Tibial nerve (tissue), 4 donors: ENCODE measurements at regions not wholly inside any gene's neighbourhood (a gene's known extent, or its start where the extent isn't known, plus 50 kb on each side); places are given as distances from the start of the nearest gene placed in this dataset.

ENCODE experiments used
- DNase-seq, 2 donors: peaks; one replicate each; pipeline ENCODE4 v3.0.0-alpha.2; 2019; ENCODE audit warnings: low spot score in 2 of 2
- H3K27ac ChIP-seq, 4 donors: fragments of 200-600 bp; sonication (generic) in 3 of 4; one replicate each; pipeline ENCODE4 v1.5.1; 2017 to 2019; ENCODE audit warnings: mild to moderate bottlenecking in 1 of 4
- H3K27me3 ChIP-seq, 2 donors: fragments of 200-600 bp; sonication (generic) in 1 of 2; one replicate each; pipeline versions ENCODE4 v1.5.1 to v1.6.0; 2017 to 2019
- H3K36me3 ChIP-seq, 3 donors: fragments of 200-600 bp; sonication (generic); one replicate each; pipeline ENCODE4 v1.5.1; 2018 to 2019
- H3K4me1 ChIP-seq, 4 donors: fragments of 200-600 bp; sonication (generic) in 3 of 4; one replicate each; pipeline ENCODE4 v1.5.1; 2017 to 2019
- H3K4me3 ChIP-seq, 4 donors: fragments of 200-600 bp; sonication (generic) in 3 of 4; one replicate each; pipeline ENCODE4 v1.5.1; 2017 to 2019; ENCODE audit warnings: mild to moderate bottlenecking in 1 of 4, moderate library complexity in 1 of 4
- H3K9me3 ChIP-seq, 4 donors: fragments of 200-600 bp; sonication (generic) in 3 of 4; one replicate each; pipeline ENCODE4 v1.5.1; 2017 to 2019
- EP300 ChIP-seq, 2 donors: sonication (generic); formaldehyde crosslinking; IDR thresholded peaks; one replicate each; pipeline ENCODE4 v1.6.1; 2017; ENCODE audit warnings: antibody characterized with exemption in 2 of 2, mild to moderate bottlenecking in 1 of 2
- POLR2A ChIP-seq, 2 donors: fragments of 450-650 bp; IDR thresholded peaks; one replicate each; pipeline ENCODE4 v1.6.1; 2017; ENCODE audit warnings: antibody characterized with exemption in 2 of 2, mild to moderate bottlenecking in 2 of 2, moderate library complexity in 2 of 2
- WGBS, 2 donors: methylation state at CpG; one replicate each; pipeline ENCODE4 v1.1.5; 2018; 5-methylcytosine and 5-hydroxymethylcytosine counted together
- TF ChIP-seq, protein P1 (sequence below), 5 experiments: fragments of 200-600 bp in 3 of 5; fragments of 450-650 bp in 2 of 5; sonication (generic) in 3 of 5; IDR thresholded peaks; one replicate each; pipeline ENCODE4 v1.5.1; 2016 to 2019; ENCODE audit warnings: antibody characterized with exemption in 5 of 5, mild to moderate bottlenecking in 3 of 5, moderate library complexity in 2 of 5

DNA sequence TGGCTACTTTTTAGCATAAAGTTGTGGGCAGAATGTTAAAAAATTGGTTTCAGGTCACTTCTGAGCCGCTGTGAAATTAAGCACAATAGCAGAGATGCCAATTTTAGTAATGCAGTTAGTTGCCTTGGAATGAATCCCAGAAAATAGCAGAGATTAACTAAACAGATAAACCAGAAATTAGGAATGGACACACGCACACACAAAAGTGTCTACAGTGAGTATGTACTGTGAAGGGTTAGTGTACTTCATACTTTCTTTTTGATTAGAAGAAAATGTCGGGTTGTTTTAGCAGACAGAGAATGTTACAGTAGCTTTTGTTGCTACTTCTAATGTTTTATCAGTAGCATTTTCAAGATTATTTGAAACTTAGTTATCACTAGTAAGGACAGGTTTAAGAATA lies 106.7 kb downstream of the LEPR start:
- 28 to 29% methylated on average over 3 of the region's 3 CpGs for WGBS, 2 donors

DNA sequence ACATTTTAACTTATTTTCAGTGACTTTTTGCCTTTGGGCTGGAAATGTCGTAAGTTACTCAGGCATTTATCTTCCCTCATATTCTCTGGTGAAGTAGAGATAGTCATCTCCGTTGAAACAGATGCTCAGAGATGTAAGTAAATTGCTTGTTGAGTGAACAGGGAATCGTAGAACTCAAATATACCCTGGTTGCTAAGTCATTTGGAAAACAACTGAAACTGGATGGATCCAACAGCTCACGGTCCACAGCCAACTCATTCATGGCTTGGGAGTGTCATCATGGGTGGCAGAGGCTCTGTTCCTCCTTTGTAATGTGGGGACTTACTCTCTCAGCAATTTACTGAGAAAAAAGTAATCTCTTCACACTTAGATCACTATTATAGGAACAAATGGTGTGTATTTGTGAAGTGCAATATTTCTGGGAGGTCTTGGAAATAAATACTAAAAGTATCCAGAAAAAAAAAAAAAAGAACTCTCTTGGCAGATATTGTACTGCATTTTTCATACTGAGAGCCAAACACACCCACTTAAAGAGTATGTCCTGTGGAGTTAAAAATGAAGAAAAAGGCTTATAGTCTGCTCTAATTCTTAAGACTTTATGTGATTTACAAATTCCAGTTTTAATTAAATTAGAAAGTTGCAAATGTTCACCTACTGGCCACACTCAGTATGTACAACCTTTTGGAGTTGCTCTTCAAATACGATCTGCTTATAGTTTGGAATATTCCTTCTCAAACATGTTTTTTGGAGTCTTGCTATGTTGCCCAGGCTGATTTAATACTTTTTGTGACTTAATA lies 107.4 kb downstream of the LEPR start:
- Histone ChIP-seq H3K27ac (peak overlapping the region in 3 of 4 donors; percentile 34 to 94 (median 85)), H3K36me3 (peaks cover 0 to 9% (median 0%) of the 10 kb centered on the region in 3 donors), H3K9me3 (peaks cover 0 to 13% (median 0%) of the 10 kb centered on the region in 4 donors), H3K4me3 (peak overlapping the region in 2 of 4 donors; percentile 14 to 73), H3K4me1 (peaks cover 0 to 14% (median 0%) of the 10 kb centered on the region in 4 donors), H3K27me3 (peaks cover 0 to 23% of the 10 kb centered on the region in 2 donors)
- DNase-seq, result no peak
- 39 to 54% methylated on average over 5 of the region's 5 CpGs for WGBS, 2 donors
- TF ChIP-seq EP300 (IDR thresholded peaks at IDR 0.05), result peak in 1 of 2 donors; percentile 50
- TF ChIP-seq POLR2A (IDR thresholded peaks at IDR 0.05), result no peak
- TF ChIP-seq, protein P1, sequence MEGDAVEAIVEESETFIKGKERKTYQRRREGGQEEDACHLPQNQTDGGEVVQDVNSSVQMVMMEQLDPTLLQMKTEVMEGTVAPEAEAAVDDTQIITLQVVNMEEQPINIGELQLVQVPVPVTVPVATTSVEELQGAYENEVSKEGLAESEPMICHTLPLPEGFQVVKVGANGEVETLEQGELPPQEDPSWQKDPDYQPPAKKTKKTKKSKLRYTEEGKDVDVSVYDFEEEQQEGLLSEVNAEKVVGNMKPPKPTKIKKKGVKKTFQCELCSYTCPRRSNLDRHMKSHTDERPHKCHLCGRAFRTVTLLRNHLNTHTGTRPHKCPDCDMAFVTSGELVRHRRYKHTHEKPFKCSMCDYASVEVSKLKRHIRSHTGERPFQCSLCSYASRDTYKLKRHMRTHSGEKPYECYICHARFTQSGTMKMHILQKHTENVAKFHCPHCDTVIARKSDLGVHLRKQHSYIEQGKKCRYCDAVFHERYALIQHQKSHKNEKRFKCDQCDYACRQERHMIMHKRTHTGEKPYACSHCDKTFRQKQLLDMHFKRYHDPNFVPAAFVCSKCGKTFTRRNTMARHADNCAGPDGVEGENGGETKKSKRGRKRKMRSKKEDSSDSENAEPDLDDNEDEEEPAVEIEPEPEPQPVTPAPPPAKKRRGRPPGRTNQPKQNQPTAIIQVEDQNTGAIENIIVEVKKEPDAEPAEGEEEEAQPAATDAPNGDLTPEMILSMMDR (IDR thresholded peaks at IDR 0.05), result peak in 3 of 5 experiments; percentile 20 to 32 (median 21)

More for the DNA sequence above, 106.7 kb downstream of the LEPR start:
- Histone ChIP-seq H3K27me3 (peaks cover 0 to 23% of the 10 kb centered on the region in 2 donors), H3K4me3 (peak overlapping the region in 2 of 4 donors; percentile 14 to 73), H3K27ac (peak overlapping the region; percentile 13 to 94 (median 60)), H3K36me3 (peaks cover 0 to 7% (median 0%) of the 10 kb centered on the region in 3 donors), H3K9me3 (peaks cover 0 to 6% (median 0%) of the 10 kb centered on the region in 4 donors), H3K4me1 (peaks cover 0 to 14% (median 0%) of the 10 kb centered on the region in 4 donors)
- no peak for TF ChIP-seq POLR2A (IDR thresholded peaks at IDR 0.05)
- TF ChIP-seq, protein P1 (IDR thresholded peaks at IDR 0.05), result no peak
- TF ChIP-seq EP300 (IDR thresholded peaks at IDR 0.05), result no peak
- DNase-seq, result no peak

DNA sequence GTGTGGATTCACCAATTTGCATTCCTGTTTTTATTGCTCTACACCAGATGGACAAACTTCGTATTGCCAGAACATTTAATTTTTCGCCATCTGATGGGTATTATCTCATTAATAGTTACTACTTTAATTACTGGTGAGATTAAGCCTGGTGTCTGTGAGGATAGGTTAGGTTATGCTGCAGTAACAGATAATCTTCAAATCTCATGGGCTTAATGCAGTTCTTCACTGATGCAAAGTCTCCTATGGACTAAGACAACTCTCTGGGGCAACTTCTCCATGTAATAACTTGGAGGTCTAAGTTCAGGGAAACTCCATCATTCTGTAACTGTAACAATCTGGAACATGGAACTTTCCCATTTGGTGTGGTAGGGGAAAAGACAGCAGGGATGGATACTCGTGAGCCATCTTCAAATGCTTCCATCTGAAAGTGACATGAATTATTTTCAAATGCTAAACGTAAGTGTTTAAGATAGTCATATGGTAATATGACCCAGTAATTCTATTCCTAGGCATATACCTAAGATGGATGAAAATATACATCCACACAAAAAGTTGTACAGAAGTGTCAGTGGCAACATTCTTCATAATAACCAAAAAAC lies 111.6 kb downstream of the LEPR start:
- no peaks in the 10 kb centered on the region for H3K4me1 ChIP-seq

DNA sequence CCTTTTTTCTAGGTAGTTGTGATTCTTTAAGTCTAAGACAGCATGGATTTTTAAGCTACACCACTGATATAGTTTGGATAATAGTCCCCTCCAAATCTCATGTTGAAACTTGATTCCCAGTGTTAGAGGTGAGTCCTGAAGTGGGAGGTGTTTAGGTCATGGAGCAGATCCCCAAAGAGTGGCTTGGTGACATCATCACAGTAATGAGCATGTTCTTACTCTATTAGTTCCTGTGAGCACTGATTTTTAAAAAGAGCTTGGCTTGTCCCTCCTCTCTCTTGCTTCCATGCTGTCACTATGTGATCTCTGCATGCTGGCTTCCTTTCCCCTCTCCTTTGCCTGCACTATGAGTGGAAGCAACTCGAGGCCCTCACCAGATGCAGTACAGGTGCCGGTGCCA lies 115.5 kb downstream of the LEPR start:
- peaks cover 0 to 9% (median 0%) of the 10 kb centered on the region in 3 donors for H3K36me3 ChIP-seq
- WGBS, 2 donors, result 75 to 85% methylated on average over 2 of the region's 2 CpGs
- peaks cover 0 to 18% (median 0%) of the 10 kb centered on the region in 4 donors for H3K9me3 ChIP-seq
- H3K27ac ChIP-seq, result no peak overlapping the region
- TF ChIP-seq POLR2A (IDR thresholded peaks at IDR 0.05), result no peak
- no peak for TF ChIP-seq EP300 (IDR thresholded peaks at IDR 0.05)
- TF ChIP-seq, protein P1 (IDR thresholded peaks at IDR 0.05), result no peak
- peaks cover 0 to 18% (median 0%) of the 10 kb centered on the region in 4 donors for H3K4me1 ChIP-seq
- DNase-seq, result no peak
- H3K4me3 ChIP-seq, result no peak overlapping the region
- H3K27me3 ChIP-seq, result no peaks in the 10 kb centered on the region

More for the DNA sequence above, 111.6 kb downstream of the LEPR start:
- DNase-seq, result no peak
- 68 to 95% methylated on average over 4 of the region's 4 CpGs for WGBS, 2 donors
- no peak overlapping the region for H3K4me3 ChIP-seq
- peaks cover 0 to 18% (median 0%) of the 10 kb centered on the region in 4 donors for H3K9me3 ChIP-seq
- H3K27ac ChIP-seq, result no peak overlapping the region
- TF ChIP-seq POLR2A (IDR thresholded peaks at IDR 0.05) (no peak), EP300 (IDR thresholded peaks at IDR 0.05) (no peak)
- TF ChIP-seq, protein P1 (IDR thresholded peaks at IDR 0.05), result no peak
- no peaks in the 10 kb centered on the region for H3K27me3 ChIP-seq
- H3K36me3 ChIP-seq, result peaks cover 0 to 9% (median 0%) of the 10 kb centered on the region in 3 donors

DNA sequence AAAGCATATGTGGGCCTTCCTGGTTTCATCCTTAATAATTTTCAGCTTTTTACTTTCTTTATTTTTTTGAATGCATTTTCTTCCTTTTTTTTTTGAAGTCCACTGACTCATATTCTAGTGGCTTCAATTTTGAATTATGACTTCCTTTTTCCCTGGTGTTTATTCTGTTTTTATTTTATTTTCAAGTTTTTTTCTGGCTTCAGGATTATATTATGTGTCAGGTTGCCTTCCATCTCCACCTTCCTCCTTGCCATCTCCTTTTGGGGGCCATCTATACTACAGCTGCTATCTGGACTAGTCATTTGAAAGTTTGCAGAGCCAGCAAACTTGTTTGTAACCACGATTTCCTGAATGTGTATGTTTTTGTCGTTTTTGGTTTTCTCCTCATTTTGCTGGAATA lies 117.6 kb downstream of the LEPR start:
- no peaks in the 10 kb centered on the region for H3K27me3 ChIP-seq
- H3K36me3 ChIP-seq, result no peaks in the 10 kb centered on the region
- H3K4me3 ChIP-seq, result no peak overlapping the region
- no peak for DNase-seq
- H3K27ac ChIP-seq, result no peak overlapping the region
- peaks cover 0 to 18% (median 0%) of the 10 kb centered on the region in 4 donors for H3K4me1 ChIP-seq
- 58 to 67% methylated on average over 2 of the region's 2 CpGs for WGBS, 2 donors
- peaks cover 0 to 3% (median 0%) of the 10 kb centered on the region in 4 donors for H3K9me3 ChIP-seq
- TF ChIP-seq POLR2A (IDR thresholded peaks at IDR 0.05), result no peak
- no peak for TF ChIP-seq EP300 (IDR thresholded peaks at IDR 0.05)
- TF ChIP-seq, protein P1 (IDR thresholded peaks at IDR 0.05), result no peak
